ENCODE measurements at regions not wholly inside any gene's neighbourhood (a gene's known extent, or its start where the extent isn't known, plus 50 kb on each side); places are given as distances from the start of the nearest gene placed in this dataset.
"Not testable (repeated sequence)": the region's sequence is repeated elsewhere in the genome, so short reads cannot be mapped to it uniquely, and the experiment has no call there.

DNA sequence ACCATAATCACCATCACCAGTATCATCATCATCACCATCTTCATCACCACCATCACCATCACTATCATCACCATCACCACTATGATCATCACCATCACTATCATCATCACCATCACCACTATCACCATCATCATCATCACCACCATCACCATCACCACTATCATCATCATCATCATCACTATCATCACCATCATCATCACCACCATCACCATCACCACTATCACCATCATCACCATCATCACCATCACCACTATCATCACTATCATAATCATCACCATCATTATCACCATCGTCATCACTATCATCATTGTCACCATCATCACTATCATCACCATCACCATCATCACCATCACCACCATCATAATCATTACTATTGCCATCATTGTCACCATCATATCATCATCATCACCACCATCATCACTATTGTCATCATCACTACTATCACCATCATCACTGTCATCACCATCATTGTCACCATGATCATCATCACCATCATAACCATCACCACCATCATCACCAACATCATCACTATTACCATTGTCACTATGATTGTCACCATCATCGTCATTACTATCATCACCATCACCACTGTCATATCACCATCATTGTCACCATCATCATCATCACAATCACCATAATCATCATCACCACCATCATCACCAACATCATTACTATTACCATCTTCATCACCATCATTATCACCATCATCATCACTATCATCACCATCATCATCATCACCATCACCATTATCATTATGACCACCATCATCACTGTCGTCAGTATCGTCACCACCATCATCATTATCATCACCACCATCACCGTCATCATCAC, 154.7 kb downstream of the ACTR3B start:
- TF ChIP-seq POLR2A (IDR thresholded peaks at IDR 0.05), result no peak
- TF ChIP-seq, protein P1, sequence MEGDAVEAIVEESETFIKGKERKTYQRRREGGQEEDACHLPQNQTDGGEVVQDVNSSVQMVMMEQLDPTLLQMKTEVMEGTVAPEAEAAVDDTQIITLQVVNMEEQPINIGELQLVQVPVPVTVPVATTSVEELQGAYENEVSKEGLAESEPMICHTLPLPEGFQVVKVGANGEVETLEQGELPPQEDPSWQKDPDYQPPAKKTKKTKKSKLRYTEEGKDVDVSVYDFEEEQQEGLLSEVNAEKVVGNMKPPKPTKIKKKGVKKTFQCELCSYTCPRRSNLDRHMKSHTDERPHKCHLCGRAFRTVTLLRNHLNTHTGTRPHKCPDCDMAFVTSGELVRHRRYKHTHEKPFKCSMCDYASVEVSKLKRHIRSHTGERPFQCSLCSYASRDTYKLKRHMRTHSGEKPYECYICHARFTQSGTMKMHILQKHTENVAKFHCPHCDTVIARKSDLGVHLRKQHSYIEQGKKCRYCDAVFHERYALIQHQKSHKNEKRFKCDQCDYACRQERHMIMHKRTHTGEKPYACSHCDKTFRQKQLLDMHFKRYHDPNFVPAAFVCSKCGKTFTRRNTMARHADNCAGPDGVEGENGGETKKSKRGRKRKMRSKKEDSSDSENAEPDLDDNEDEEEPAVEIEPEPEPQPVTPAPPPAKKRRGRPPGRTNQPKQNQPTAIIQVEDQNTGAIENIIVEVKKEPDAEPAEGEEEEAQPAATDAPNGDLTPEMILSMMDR (IDR thresholded peaks at IDR 0.05), result no peak
- TF ChIP-seq POLR2AphosphoS5 (IDR thresholded peaks at IDR 0.05), result no peak

DNA sequence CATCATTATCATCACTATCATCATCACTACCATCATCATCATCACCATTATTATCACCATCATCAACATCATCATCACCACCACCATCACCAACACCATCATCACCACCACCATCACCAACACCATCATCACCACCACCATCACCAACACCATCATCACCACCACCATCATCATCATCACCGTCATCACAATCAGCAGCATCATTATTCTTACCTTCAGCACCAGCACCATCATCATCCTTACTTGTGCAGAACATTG, 155.2 kb downstream of the ACTR3B start:
- H3K27ac ChIP-seq; DNase-seq (ENCODE audit: low spot score in 2 of 2); H3K4me3 ChIP-seq; intact Hi-C loops (cut with DNase I; ENCODE audit: low total_unique reads); H3K36me3 ChIP-seq; H3K4me1 ChIP-seq; H3K27me3 ChIP-seq; H3K9me3 ChIP-seq: not testable (repeated sequence)

More for the DNA sequence above, 154.7 kb downstream of the ACTR3B start:
- Histone ChIP-seq H3K4me1 (no peaks in the 10 kb centered on the region), H3K36me3 (no peaks in the 10 kb centered on the region), H3K27ac (no peak overlapping the region), H3K4me3 (no peak overlapping the region), H3K9me3 (peaks cover 0 to 5% of the 10 kb centered on the region in 2 donors), H3K27me3 (no peaks in the 10 kb centered on the region)
- intact Hi-C loops (cut with DNase I; ENCODE audit: low total_unique reads), result no loop called here
- no peak for DNase-seq (ENCODE audit: low spot score in 2 of 2)

DNA sequence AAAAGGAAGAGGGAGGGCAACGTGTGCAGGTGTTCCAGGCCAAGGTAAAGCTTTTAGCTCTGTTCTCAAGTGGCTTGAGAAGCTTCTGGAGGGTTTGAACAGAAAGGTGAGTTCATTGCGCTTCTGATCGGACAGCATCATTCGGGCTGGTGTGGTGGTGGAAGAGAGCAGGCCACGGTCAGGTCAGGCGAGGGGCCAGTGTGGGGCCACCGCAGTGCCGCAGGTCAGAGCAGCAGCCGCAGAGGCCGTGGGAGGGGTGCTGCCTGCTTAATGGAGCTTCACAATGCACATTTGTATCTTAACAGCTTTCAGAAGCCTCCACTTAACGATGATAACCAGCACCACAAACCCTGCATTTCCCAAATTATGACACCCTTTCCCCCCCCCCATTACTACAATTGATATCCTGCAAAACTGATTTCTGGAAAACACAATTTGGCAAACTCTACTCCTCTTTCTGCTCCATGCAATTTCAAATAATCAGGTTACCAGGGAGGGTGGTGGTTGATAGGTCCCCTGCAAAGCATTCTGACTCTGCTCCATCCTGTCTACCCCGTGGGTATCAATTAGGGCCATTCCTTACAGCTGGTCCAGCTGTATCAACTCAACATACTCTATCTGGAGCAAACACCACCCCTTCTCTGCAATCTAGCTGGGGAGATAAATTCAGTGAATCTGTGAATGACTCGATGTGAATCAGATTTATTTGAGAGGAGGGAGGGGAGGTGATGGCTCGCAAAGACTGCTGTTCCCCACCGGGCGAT, 162.9 kb downstream of the ACTR3B start:
- Histone ChIP-seq H3K9me3 (peaks cover 5 to 18% of the 10 kb centered on the region in 2 donors), H3K27me3 (peaks cover 0 to 13% of the 10 kb centered on the region in 2 donors), H3K36me3 (no peaks in the 10 kb centered on the region), H3K27ac (no peak overlapping the region), H3K4me1 (no peaks in the 10 kb centered on the region), H3K4me3 (no peak overlapping the region)
- TF ChIP-seq, protein P1 (IDR thresholded peaks at IDR 0.05), result no peak
- no peak for TF ChIP-seq POLR2A (IDR thresholded peaks at IDR 0.05)
- no peak for TF ChIP-seq POLR2AphosphoS5 (IDR thresholded peaks at IDR 0.05)
- no peak for DNase-seq (ENCODE audit: low spot score in 2 of 2)
- intact Hi-C loops (cut with DNase I; ENCODE audit: low total_unique reads), result no loop called here

DNA sequence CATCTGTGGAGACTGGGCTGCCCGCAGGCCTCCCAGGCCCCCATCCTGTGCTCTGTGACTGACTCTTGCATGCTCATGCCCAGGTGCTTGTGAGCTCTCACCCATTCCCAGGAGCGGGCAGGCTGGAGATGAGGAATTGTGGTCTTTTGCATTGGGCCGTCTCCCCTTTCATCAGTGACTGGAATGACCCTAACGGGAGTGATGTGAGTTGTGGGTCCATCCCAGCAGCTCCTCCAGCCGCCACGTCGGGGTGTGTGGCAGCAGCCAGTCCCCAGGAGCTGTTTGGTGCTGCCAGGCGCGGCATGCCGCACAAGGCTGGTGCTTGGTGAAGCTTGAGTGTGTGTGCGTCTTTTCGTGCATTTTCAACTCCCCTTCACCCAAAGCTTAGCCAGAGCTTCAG, 164.2 kb downstream of the ACTR3B start:
- peak in 1 of 2 donors; percentile 7 for DNase-seq (ENCODE audit: low spot score in 2 of 2)
- Histone ChIP-seq H3K36me3 (no peaks in the 10 kb centered on the region), H3K27me3 (peaks cover 0 to 13% of the 10 kb centered on the region in 2 donors), H3K27ac (no peak overlapping the region), H3K9me3 (peaks cover 5 to 13% of the 10 kb centered on the region in 2 donors), H3K4me1 (no peaks in the 10 kb centered on the region), H3K4me3 (no peak overlapping the region)
- intact Hi-C loops (cut with DNase I; ENCODE audit: low total_unique reads), result no loop called here
- TF ChIP-seq POLR2AphosphoS5 (IDR thresholded peaks at IDR 0.05) (no peak), POLR2A (IDR thresholded peaks at IDR 0.05) (no peak)
- TF ChIP-seq, protein P1 (IDR thresholded peaks at IDR 0.05), result no peak

DNA sequence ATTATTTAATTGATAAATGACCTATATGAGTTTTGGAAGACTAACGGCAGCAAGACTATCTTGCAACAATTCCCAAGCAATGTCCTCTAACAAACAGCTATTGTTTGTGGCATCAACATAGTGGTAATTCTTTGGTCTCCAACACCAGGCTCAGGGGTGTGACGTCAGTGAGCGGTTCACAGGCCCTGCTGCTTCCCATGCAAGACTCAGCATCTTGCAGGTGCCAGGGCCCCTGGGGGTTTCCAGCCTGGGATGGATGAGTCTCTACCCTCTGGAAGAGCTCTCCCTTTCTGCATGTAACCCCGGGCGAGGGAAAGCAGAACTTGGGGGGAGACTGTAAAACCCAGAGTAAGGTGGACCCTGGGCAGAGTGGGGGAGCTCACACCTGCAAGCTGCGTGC, 164.7 kb downstream of the ACTR3B start:
- no peaks in the 10 kb centered on the region for H3K4me1 ChIP-seq

More for the DNA sequence above, 164.7 kb downstream of the ACTR3B start:
- DNase-seq (ENCODE audit: low spot score in 2 of 2), result peak in 1 of 2 donors; percentile 1
- Histone ChIP-seq H3K27ac (no peak overlapping the region), H3K36me3 (no peaks in the 10 kb centered on the region), H3K27me3 (peaks cover 0 to 13% of the 10 kb centered on the region in 2 donors), H3K9me3 (peaks cover 5 to 13% of the 10 kb centered on the region in 2 donors), H3K4me3 (no peak overlapping the region)
- intact Hi-C loops (cut with DNase I; ENCODE audit: low total_unique reads), result no loop called here
- TF ChIP-seq POLR2A (IDR thresholded peaks at IDR 0.05) (no peak), POLR2AphosphoS5 (IDR thresholded peaks at IDR 0.05) (no peak)
- TF ChIP-seq, protein P1 (IDR thresholded peaks at IDR 0.05), result no peak
